T-cell (primary cell): ENCODE measurements at regions not wholly inside any gene's neighbourhood (a gene's known extent, or its start where the extent isn't known, plus 50 kb on each side); places are given as distances from the start of the nearest gene placed in this dataset.

Source experiments
- ATAC-seq, 4 experiments: fragments of 200-7000 bp in 3 of 4; fragments of 150-1000 bp in 1 of 4; cut with Tn5 transposase; replicated peaks in 1 of 4; 1 replicate in 3 of 4; 2 replicates in 1 of 4; pipeline ENCODE4 v1.10.0; 2021; ENCODE audit warnings: moderate library complexity in 3 of 4, mild to moderate bottlenecking in 2 of 4, moderate number of reproducible peaks in 1 of 4
- CTCF ChIA-PET, 2 donors: fragments of 300-600 bp; sonication (Branson Sonifier 250); formaldehyde crosslinking; loops; one replicate each; lab custom pipeline; 2022; ENCODE audit warnings: antibody characterized with exemption in 2 of 2; lab: Charles Lee
- POLR2A ChIA-PET, 2 donors: fragments of 300-600 bp; sonication (Branson Sonifier 250); formaldehyde crosslinking; loops; one replicate each; lab custom pipeline; 2022; ENCODE audit warnings: antibody characterized with exemption in 2 of 2; lab: Charles Lee
- DNase-seq, 35 experiments: peaks; one replicate each; pipeline versions ENCODE4 v3.0.0 to v3.0.0-alpha.2; 2013 to 2023
- H3K27ac ChIP-seq: one replicate; pipeline ENCODE4 v1.5.1; 2013; ENCODE audit warnings: low read length
- H3K27me3 ChIP-seq, 2 experiments: replicated peaks in 1 of 2; 1 replicate in 1 of 2; 2 replicates in 1 of 2; pipeline versions ENCODE4 v1.6.1 to v1.7.0; 2013; ENCODE audit warnings: low read length in 1 of 2, mixed read lengths in 1 of 2; ENCODE audit not compliant: control insufficient read depth in 2 of 2, insufficient read depth in 2 of 2; ENCODE audit errors: extremely low read depth in 1 of 2
- H3K36me3 ChIP-seq, 2 donors: 1 replicate in 1 of 2; 2 replicates in 1 of 2; pipeline versions ENCODE4 v1.6.1 to v1.7.0; 2013; ENCODE audit warnings: low read length in 1 of 2; ENCODE audit not compliant: control insufficient read depth in 2 of 2, insufficient read depth in 1 of 2; ENCODE audit errors: extremely low read depth in 1 of 2
- H3K4me1 ChIP-seq, 2 experiments: 1 replicate in 1 of 2; 2 replicates in 1 of 2; pipeline versions ENCODE4 v1.6.1 to v1.7.0; 2013; ENCODE audit warnings: low read length in 2 of 2, mixed read lengths in 1 of 2; ENCODE audit not compliant: insufficient read depth in 2 of 2, control insufficient read depth in 1 of 2; ENCODE audit errors: extremely low read depth in 1 of 2
- H3K4me3 ChIP-seq, 2 donors: 1 replicate in 1 of 2; 2 replicates in 1 of 2; pipeline versions ENCODE4 v1.5.1 to v1.7.0; 2013; ENCODE audit warnings: mild to moderate bottlenecking in 2 of 2, low read length in 1 of 2, moderate library complexity in 1 of 2; ENCODE audit not compliant: control insufficient read depth in 1 of 2; ENCODE audit errors: extremely low read depth in 1 of 2
- H3K9me3 ChIP-seq: 2 replicates; pipeline ENCODE4 v1.7.0; 2013
- H3K27ac Mint-ChIP-seq, 2 donors: one replicate each; pipeline ENCODE4 v1.8.0; 2020 to 2021; ENCODE audit warnings: mild to moderate bottlenecking in 2 of 2, mixed read lengths in 2 of 2
- H3K27me3 Mint-ChIP-seq, 2 donors: one replicate each; pipeline ENCODE4 v1.8.0; 2021 to 2022; ENCODE audit warnings: mixed read lengths in 2 of 2
- H3K36me3 Mint-ChIP-seq: one replicate; pipeline ENCODE4 v1.8.0; 2021; ENCODE audit warnings: mixed read lengths
- H3K4me1 Mint-ChIP-seq, 3 donors: one replicate each; pipeline ENCODE4 v1.8.0; 2020 to 2022; ENCODE audit warnings: mixed read lengths in 3 of 3, mild to moderate bottlenecking in 1 of 3
- H3K4me3 Mint-ChIP-seq, 3 donors: one replicate each; pipeline ENCODE4 v1.8.0; 2020 to 2022; ENCODE audit warnings: mild to moderate bottlenecking in 3 of 3, mixed read lengths in 3 of 3, moderate library complexity in 3 of 3
- H3K9me3 Mint-ChIP-seq, 3 donors: one replicate each; pipeline ENCODE4 v1.8.0; 2020 to 2022; ENCODE audit warnings: mixed read lengths in 3 of 3
- WGBS: methylation state at CpG from one replicate; pipeline ENCODE4 v1.1.5; 2013; ENCODE audit warnings: missing lambda C conversion rate; ENCODE audit not compliant: insufficient coverage; 5-methylcytosine and 5-hydroxymethylcytosine counted together

DNA sequence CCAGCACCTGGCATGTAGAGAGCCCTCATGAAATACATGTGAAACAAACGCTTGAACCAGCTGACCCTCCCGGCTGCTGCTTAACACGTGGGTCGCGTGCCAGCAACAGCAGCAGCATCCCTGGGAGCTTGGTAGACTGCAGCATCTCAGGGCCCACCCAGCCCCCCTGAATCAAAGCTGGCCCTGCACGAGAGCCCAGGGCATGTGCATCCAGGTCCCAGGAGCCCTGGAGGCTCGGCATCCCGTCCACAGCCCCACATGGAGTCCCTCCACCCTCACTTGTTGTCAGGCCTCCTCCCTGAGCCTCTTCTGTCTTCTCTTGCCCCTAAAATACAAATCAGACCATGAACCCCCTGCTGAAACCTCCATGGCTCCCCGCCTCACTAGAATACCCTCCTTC lies 123.1 kb downstream of the MATN1 start:
- Histone ChIP-seq H3K4me3 (no peak overlapping the region), H3K36me3 (no peaks in the 10 kb centered on the region), H3K4me1 (no peaks in the 10 kb centered on the region), H3K9me3 (no peaks in the 10 kb centered on the region), H3K27ac (no peak overlapping the region), H3K27me3 (peaks cover 0 to 37% of the 10 kb centered on the region in 2 experiments)
- DNase-seq (no peak), ATAC-seq (no peak)
- ChIA-PET POLR2A (no interaction called here), CTCF (no interaction called here)
- WGBS = 67% methylated on average over 9 of the region's 9 CpGs
- peaks cover 14 to 19% of the 10 kb centered on the region in 2 donors for H3K27me3 Mint-ChIP-seq
- no peaks in the 10 kb centered on the region for H3K9me3 Mint-ChIP-seq
- no peaks in the 10 kb centered on the region for H3K36me3 Mint-ChIP-seq
- no peak overlapping the region for H3K27ac Mint-ChIP-seq
- H3K4me3 Mint-ChIP-seq = no peak overlapping the region
- no peaks in the 10 kb centered on the region for H3K4me1 Mint-ChIP-seq

DNA sequence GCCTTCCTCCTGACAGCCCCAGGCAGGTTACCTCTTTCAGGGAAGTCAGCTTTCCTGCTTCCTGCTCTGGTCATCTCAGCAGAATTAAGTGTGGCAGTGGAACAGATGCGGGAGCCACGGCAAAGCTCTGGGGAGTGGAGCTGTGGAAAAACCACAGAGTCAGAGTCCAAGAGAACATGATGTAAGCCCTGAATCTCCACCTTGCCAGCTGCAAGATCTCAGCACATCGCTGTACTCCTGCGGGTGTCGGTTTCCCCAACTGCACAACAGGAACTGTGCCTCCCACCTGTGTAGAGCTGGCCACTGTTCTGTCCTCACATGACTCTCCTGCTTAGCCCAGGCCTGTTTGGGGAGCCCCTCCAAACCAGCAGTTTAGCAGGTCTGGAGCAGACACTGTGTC lies 123.7 kb downstream of the MATN1 start:
- Histone ChIP-seq H3K36me3 (no peaks in the 10 kb centered on the region), H3K4me1 (no peaks in the 10 kb centered on the region), H3K27me3 (peaks cover 0 to 32% of the 10 kb centered on the region in 2 experiments), H3K27ac (no peak overlapping the region), H3K4me3 (no peak overlapping the region), H3K9me3 (no peaks in the 10 kb centered on the region)
- WGBS = 86% methylated on average over 5 of the region's 5 CpGs
- H3K27me3 Mint-ChIP-seq = peaks cover 11 to 23% of the 10 kb centered on the region in 2 donors
- H3K36me3 Mint-ChIP-seq = no peaks in the 10 kb centered on the region
- ChIA-PET CTCF (no interaction called here), POLR2A (no interaction called here)
- H3K27ac Mint-ChIP-seq = no peak overlapping the region
- H3K4me1 Mint-ChIP-seq = no peaks in the 10 kb centered on the region
- ATAC-seq (no peak), DNase-seq (no peak)
- no peaks in the 10 kb centered on the region for H3K9me3 Mint-ChIP-seq
- no peak overlapping the region for H3K4me3 Mint-ChIP-seq

DNA sequence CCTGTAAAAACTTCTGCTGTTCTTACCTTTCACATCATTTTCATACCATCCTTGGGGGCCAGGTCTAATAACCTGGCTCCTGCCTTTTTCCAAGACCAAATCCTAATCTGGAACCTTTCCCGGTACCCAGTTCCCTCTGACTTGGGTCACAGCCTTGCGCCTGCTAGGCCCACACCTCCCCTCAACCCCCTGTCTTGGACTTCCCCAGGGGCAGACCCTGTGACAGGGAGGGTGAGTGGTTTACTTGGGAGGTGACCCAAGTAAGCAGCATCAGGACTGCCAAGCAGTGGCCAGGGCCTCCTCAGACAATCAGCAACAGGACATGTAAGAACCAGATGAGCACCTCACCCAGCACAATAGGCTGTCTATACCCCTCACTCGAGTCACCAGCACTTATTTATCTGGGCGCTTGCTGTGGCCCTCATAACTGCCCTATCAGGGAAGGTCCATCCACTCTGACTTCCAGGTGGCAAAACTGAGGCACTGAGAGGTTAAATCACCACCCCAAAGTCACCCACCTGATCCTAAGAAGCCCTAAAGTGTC lies 124.7 kb downstream of the MATN1 start:
- Mint-ChIP-seq H3K4me1 (no peaks in the 10 kb centered on the region), H3K9me3 (no peaks in the 10 kb centered on the region), H3K27me3 (peaks cover 11 to 26% of the 10 kb centered on the region in 2 donors), H3K27ac (no peak overlapping the region), H3K4me3 (no peak overlapping the region), H3K36me3 (no peaks in the 10 kb centered on the region)
- Histone ChIP-seq H3K27me3 (peaks cover 0 to 31% of the 10 kb centered on the region in 2 experiments), H3K27ac (no peak overlapping the region), H3K36me3 (no peaks in the 10 kb centered on the region), H3K4me1 (no peaks in the 10 kb centered on the region), H3K9me3 (no peaks in the 10 kb centered on the region), H3K4me3 (no peak overlapping the region)
- ChIA-PET CTCF (no interaction called here), POLR2A (no interaction called here)
- DNase-seq = no peak
- WGBS = 77% methylated on average over 3 of the region's 4 CpGs
- ATAC-seq = no peak

DNA sequence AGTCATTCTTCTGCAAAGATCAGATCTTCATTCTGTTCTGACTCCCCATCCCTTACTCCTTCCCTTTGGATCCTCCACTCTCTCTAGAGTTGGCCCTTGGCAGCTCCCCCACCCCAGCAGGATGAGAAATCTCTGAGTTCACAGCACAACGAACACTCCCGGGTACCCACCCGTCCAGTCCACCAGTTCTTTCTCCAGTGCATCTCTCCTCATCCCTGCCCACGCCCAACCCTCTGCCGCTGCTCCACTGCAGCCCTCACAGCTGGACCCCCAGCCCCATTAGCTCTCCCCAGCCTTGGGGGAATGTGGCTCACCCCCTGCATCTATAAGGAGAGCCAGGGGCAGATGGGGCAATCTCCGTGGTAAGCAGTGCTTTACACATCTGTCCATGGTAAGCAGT lies 125.7 kb downstream of the MATN1 start:
- Mint-ChIP-seq H3K9me3 (peaks cover 0 to 2% (median under 1%) of the 10 kb centered on the region in 3 donors), H3K36me3 (no peaks in the 10 kb centered on the region), H3K4me3 (no peak overlapping the region), H3K27ac (no peak overlapping the region), H3K27me3 (peaks cover 13 to 32% of the 10 kb centered on the region in 2 donors), H3K4me1 (no peaks in the 10 kb centered on the region)
- Histone ChIP-seq H3K9me3 (no peaks in the 10 kb centered on the region), H3K4me1 (no peaks in the 10 kb centered on the region), H3K27me3 (peaks cover 0 to 24% of the 10 kb centered on the region in 2 experiments), H3K27ac (no peak overlapping the region), H3K4me3 (no peak overlapping the region), H3K36me3 (no peaks in the 10 kb centered on the region)
- ATAC-seq (no peak), DNase-seq (no peak)
- WGBS = 60% methylated on average over 3 of the region's 6 CpGs
- CTCF ChIA-PET = no interaction called here
- POLR2A ChIA-PET = no interaction called here

DNA sequence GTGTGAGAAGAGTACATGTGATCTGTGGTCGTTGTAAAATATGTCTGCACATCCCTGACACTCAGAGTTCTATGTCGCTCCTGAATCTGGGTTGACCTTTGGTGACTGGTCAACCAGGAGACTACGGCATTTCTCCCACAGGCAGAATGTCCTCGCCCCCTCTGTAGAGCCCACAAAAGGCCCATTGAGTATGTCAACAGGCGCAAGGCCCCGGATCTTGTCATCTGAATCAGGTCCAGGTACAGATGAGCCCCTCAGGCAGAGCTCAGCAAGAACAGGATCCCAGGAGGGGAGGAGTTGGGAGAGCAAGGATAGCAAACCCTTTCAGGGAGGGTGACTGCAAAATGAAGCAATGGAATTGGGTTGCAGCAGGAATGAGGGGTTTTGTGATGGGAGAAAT lies 126.5 kb downstream of the MATN1 start:
- H3K4me3 ChIP-seq = no peak overlapping the region
- H3K9me3 ChIP-seq = no peaks in the 10 kb centered on the region
- Mint-ChIP-seq H3K36me3 (no peaks in the 10 kb centered on the region), H3K27me3 (peaks cover 12 to 33% of the 10 kb centered on the region in 2 donors), H3K4me3 (no peak overlapping the region), H3K4me1 (no peaks in the 10 kb centered on the region), H3K9me3 (peaks cover 0 to 7% (median 5%) of the 10 kb centered on the region in 3 donors), H3K27ac (no peak overlapping the region)
- no peak for DNase-seq
- no peak overlapping the region for H3K27ac ChIP-seq
- ATAC-seq = no peak
- WGBS = 86% methylated on average over 6 of the region's 6 CpGs
- ChIA-PET POLR2A (no interaction called here), CTCF (no interaction called here)
- peaks cover 0 to 21% of the 10 kb centered on the region in 2 experiments for H3K27me3 ChIP-seq
- no peaks in the 10 kb centered on the region for H3K4me1 ChIP-seq
- no peaks in the 10 kb centered on the region for H3K36me3 ChIP-seq

DNA sequence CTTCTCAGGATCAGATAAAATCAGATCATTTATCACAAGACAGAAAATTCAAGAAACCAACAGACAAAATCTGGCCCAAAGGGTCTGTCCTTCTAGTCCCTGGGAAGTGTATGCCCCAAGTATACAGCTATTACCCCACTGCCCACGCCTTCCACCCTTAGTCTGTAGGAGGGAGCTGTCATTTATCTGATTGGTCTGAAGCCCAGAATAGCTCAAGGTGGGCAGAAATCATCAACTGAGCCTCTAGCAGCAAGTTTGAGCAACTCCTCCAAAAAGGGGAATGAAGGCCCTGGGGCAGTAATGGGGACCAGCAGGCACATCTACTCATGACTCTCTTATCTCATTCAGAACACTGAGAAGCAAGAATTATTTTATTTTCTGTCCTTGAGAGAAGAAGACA lies 126.9 kb downstream of the MATN1 start:
- no peak for DNase-seq
- H3K4me3 ChIP-seq = no peak overlapping the region
- WGBS = no CpG with 5 or more reads among the region's 1 CpG

DNA sequence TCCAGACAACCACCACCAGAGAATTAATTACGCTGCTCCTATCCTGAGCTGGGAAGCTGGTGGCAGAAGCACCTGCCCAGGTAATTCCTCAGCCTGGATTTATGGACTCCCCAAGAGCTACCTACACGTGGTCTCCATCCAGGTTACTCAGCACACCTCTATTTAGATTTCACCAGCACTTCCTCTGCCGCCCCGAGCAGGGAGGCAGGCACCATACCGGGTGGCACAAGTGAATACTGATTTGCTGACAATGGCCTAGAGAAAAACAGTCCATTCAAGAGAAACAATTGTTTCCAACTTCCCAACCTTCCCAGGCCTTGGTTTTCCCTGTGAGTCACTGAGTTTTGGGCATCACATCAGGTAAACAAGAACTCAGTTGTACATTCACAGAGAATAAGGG lies 134.3 kb downstream of the MATN1 start:
- CTCF ChIA-PET = no interaction called here
- ATAC-seq (no peak), DNase-seq (no peak)
- 52% methylated on average over 5 of the region's 5 CpGs for WGBS
- no peaks in the 10 kb centered on the region for H3K36me3 ChIP-seq
- H3K36me3 Mint-ChIP-seq = no peaks in the 10 kb centered on the region
- POLR2A ChIA-PET = no interaction called here
- H3K27ac ChIP-seq = no peak overlapping the region
- H3K27me3 Mint-ChIP-seq = peaks cover 53 to 76% of the 10 kb centered on the region in 2 donors
- H3K4me3 Mint-ChIP-seq = no peak overlapping the region
- H3K4me1 Mint-ChIP-seq = no peaks in the 10 kb centered on the region
- no peak overlapping the region for H3K4me3 ChIP-seq
- peaks cover 0 to 31% of the 10 kb centered on the region in 2 experiments for H3K27me3 ChIP-seq
- no peak overlapping the region for H3K27ac Mint-ChIP-seq
- H3K4me1 ChIP-seq = no peaks in the 10 kb centered on the region
- H3K9me3 ChIP-seq = no peaks in the 10 kb centered on the region
- peaks cover 3 to 9% (median 7%) of the 10 kb centered on the region in 3 donors for H3K9me3 Mint-ChIP-seq

More for the DNA sequence above, 126.9 kb downstream of the MATN1 start:
- no peaks in the 10 kb centered on the region for H3K4me1 ChIP-seq
- H3K27ac ChIP-seq = no peak overlapping the region
- H3K9me3 ChIP-seq = no peaks in the 10 kb centered on the region
- peaks cover 0 to 17% of the 10 kb centered on the region in 2 experiments for H3K27me3 ChIP-seq
- no peaks in the 10 kb centered on the region for H3K36me3 ChIP-seq
- Mint-ChIP-seq H3K27me3 (peaks cover 13 to 31% of the 10 kb centered on the region in 2 donors), H3K4me3 (no peak overlapping the region), H3K27ac (no peak overlapping the region), H3K4me1 (no peaks in the 10 kb centered on the region), H3K9me3 (peaks cover 0 to 7% (median 5%) of the 10 kb centered on the region in 3 donors), H3K36me3 (no peaks in the 10 kb centered on the region)
- POLR2A ChIA-PET = no interaction called here
- CTCF ChIA-PET = no interaction called here
- ATAC-seq = no peak
